GM12891 (cell line): ENCODE measurements at regions not wholly inside any gene's neighbourhood (a gene's known extent, or its start where the extent isn't known, plus 50 kb on each side); places are given as distances from the start of the nearest gene placed in this dataset.

Experiments used
- POLR2A ChIP-seq: IDR thresholded peaks from 2 replicates; pipeline ENCODE4 v1.6.1; 2011; ENCODE audit warnings: low read depth, low read length, control low read depth
- TAF1 ChIP-seq: IDR thresholded peaks from 2 replicates; pipeline ENCODE4 v1.6.1; 2011; ENCODE audit warnings: low read depth, low read length, control low read depth

DNA sequence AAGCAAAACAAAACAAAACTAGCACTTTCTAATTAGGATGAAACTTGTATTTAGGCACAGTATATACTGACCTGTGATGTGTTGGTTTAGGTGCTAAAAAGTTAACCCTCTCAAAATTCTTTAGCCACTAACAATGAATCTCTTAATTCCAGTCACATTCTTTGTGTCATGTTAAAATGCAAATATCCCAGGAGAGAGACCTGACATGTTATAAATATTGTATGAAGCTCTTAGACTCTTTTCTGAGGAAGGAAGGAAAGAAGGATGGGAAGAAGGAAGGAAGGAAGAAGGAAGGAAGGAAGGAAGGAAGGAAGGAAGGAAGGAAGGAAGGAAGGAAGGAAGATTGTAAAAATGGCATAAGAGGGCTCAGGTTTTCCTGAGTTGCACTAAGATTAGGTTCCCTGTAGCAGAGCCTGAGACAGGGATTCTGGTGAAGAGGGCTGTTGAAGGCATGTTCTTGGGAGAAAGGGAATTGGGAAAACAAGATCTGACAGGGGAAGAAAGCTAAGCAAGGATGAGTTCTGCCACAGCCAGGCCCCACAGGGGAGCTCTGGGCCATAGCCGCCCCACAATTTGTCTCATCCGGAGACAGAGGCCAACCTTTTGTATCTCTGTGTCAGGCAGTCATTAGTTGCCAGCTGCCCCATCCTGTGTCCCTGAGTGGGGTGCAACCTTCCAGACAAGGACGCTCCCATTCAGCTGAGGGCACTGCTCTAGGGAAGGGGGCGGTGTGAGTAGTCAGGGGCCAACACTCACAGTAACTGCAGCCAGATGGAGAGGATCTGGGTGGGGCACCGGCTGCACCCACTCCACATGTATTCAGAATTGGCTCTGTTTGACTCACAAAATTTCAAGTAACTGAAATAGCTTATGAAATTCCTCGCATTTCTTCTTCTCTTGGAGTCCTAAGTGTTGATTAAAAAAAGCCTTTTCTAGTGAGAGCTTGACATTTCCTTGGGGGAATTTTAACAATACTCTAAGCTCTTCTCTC, 189.3 kb upstream of the ARG1 start:
- TF ChIP-seq POLR2A (no peak), TAF1 (no peak)
